ENCODE measurements at regions not wholly inside any gene's neighbourhood (a gene's known extent, or its start where the extent isn't known, plus 50 kb on each side); places are given as distances from the start of the nearest gene placed in this dataset.

GRCh38 chr5:125837866-125838265 lies 585.3 kb upstream of the GRAMD2B start:
- TF ChIP-seq POLR2A (IDR thresholded peaks at IDR 0.05; ENCODE audit: low read length), result no peak
- TF ChIP-seq GATA1 (IDR thresholded peaks at IDR 0.05; ENCODE audit: low read depth, low read length), result no peak
- no peak for DNase-seq

- DNase-seq, result no peak
- TF ChIP-seq POLR2A (IDR thresholded peaks at IDR 0.05; ENCODE audit: low read length) (no peak), GATA1 (IDR thresholded peaks at IDR 0.05; ENCODE audit: low read depth, low read length) (no peak)
Measured at GRCh38 chr5:125847561-125847960, 575.6 kb upstream of the GRAMD2B start.

GRCh38 chr5:125848751-125849150 lies 574.5 kb upstream of the GRAMD2B start:
- TF ChIP-seq GATA1 (IDR thresholded peaks at IDR 0.05; ENCODE audit: low read depth, low read length), result no peak
- TF ChIP-seq POLR2A (IDR thresholded peaks at IDR 0.05; ENCODE audit: low read length), result no peak

GRCh38 chr5:125856949-125857348 lies 566.3 kb upstream of the GRAMD2B start:
- DNase-seq, result no peak
- TF ChIP-seq POLR2A (IDR thresholded peaks at IDR 0.05; ENCODE audit: low read length) (no peak), GATA1 (IDR thresholded peaks at IDR 0.05; ENCODE audit: low read depth, low read length) (no peak)

More at GRCh38 chr5:125848751-125849150, 574.5 kb upstream of the GRAMD2B start:
- DNase-seq, result no peak

- no peak for DNase-seq
Measured at GRCh38 chr5:125863579-125863978, 559.6 kb upstream of the GRAMD2B start.

GRCh38 chr5:125865166-125865815 lies 557.9 kb upstream of the GRAMD2B start:
- TF ChIP-seq GATA1 (IDR thresholded peaks at IDR 0.05; ENCODE audit: low read depth, low read length), result no peak
- TF ChIP-seq POLR2A (IDR thresholded peaks at IDR 0.05; ENCODE audit: low read length), result no peak

More at GRCh38 chr5:125863579-125863978, 559.6 kb upstream of the GRAMD2B start:
- no peak for TF ChIP-seq GATA1 (IDR thresholded peaks at IDR 0.05; ENCODE audit: low read depth, low read length)
- TF ChIP-seq POLR2A (IDR thresholded peaks at IDR 0.05; ENCODE audit: low read length), result no peak

GRCh38 chr5:125868036-125868435 lies 555.2 kb upstream of the GRAMD2B start:
- TF ChIP-seq GATA1 (IDR thresholded peaks at IDR 0.05; ENCODE audit: low read depth, low read length) (no peak), POLR2A (IDR thresholded peaks at IDR 0.05; ENCODE audit: low read length) (no peak)
- DNase-seq, result no peak

More at GRCh38 chr5:125865166-125865815, 557.9 kb upstream of the GRAMD2B start:
- DNase-seq, result no peak

GRCh38 chr5:125870256-125870655 lies 553.0 kb upstream of the GRAMD2B start:
- TF ChIP-seq POLR2A (IDR thresholded peaks at IDR 0.05; ENCODE audit: low read length) (no peak), GATA1 (IDR thresholded peaks at IDR 0.05; ENCODE audit: low read depth, low read length) (no peak)
- no peak for DNase-seq

- no peak for DNase-seq
- no peak for TF ChIP-seq POLR2A (IDR thresholded peaks at IDR 0.05; ENCODE audit: low read length)
- TF ChIP-seq GATA1 (IDR thresholded peaks at IDR 0.05; ENCODE audit: low read depth, low read length), result no peak
Measured at GRCh38 chr5:125874057-125874456, 549.2 kb upstream of the GRAMD2B start.

- TF ChIP-seq POLR2A (IDR thresholded peaks at IDR 0.05; ENCODE audit: low read length) (no peak), GATA1 (IDR thresholded peaks at IDR 0.05; ENCODE audit: low read depth, low read length) (no peak)
- DNase-seq, result no peak
Measured at GRCh38 chr5:125874717-125875116, 548.5 kb upstream of the GRAMD2B start.

- no peak for DNase-seq
- TF ChIP-seq GATA1 (IDR thresholded peaks at IDR 0.05; ENCODE audit: low read depth, low read length) (no peak), POLR2A (IDR thresholded peaks at IDR 0.05; ENCODE audit: low read length) (no peak)
Measured at GRCh38 chr5:125877248-125877647, 546.0 kb upstream of the GRAMD2B start.

- TF ChIP-seq POLR2A (IDR thresholded peaks at IDR 0.05; ENCODE audit: low read length), result no peak
- TF ChIP-seq GATA1 (IDR thresholded peaks at IDR 0.05; ENCODE audit: low read depth, low read length), result no peak
Measured at GRCh38 chr5:125882061-125882460, 541.1 kb upstream of the GRAMD2B start.

GRCh38 chr5:125883223-125883622 lies 540.0 kb upstream of the GRAMD2B start:
- DNase-seq, result no peak
- TF ChIP-seq GATA1 (IDR thresholded peaks at IDR 0.05; ENCODE audit: low read depth, low read length) (no peak), POLR2A (IDR thresholded peaks at IDR 0.05; ENCODE audit: low read length) (no peak)

More at GRCh38 chr5:125882061-125882460, 541.1 kb upstream of the GRAMD2B start:
- no peak for DNase-seq

GRCh38 chr5:125888358-125888757 lies 534.9 kb upstream of the GRAMD2B start:
- no peak for DNase-seq
- TF ChIP-seq POLR2A (IDR thresholded peaks at IDR 0.05; ENCODE audit: low read length) (no peak), GATA1 (IDR thresholded peaks at IDR 0.05; ENCODE audit: low read depth, low read length) (no peak)

- DNase-seq, result no peak
- TF ChIP-seq POLR2A (IDR thresholded peaks at IDR 0.05; ENCODE audit: low read length) (no peak), GATA1 (IDR thresholded peaks at IDR 0.05; ENCODE audit: low read depth, low read length) (no peak)
Measured at GRCh38 chr5:125890511-125890931, 532.7 kb upstream of the GRAMD2B start.

Data from erythroblast (primary cell).